ENCODE measurements at regions not wholly inside any gene's neighbourhood (a gene's known extent, or its start where the extent isn't known, plus 50 kb on each side); places are given as distances from the start of the nearest gene placed in this dataset.
A peak's percentile ranks its signal among the peaks of the same experiment; 100 is the strongest.
"Not testable (repeated sequence)": the region's sequence is repeated elsewhere in the genome, so short reads cannot be mapped to it uniquely, and the experiment has no call there.

DNA sequence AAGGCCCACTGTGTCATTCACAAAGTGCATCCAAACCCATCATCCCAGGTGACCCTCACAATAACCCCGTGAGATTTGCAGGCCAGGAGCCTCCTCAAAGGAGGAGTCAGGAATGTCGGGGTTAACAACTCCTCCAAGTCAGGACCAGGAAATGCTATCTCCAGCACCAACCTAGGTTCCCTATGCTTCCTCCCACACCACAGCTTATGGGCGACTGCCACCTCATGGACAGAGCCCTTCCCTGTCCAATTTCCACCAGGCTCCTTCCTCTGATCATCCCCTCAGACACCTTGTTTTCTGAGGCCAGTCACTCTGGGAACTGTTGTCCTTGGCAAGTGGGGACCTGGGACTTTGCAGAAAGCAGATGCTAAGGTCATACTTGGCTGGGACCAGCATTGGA is 77.8 kb downstream of the LIMS3 start:
- H3K4me1 ChIP-seq (replicated peaks in 1 of 2); DNase-seq; H3K4me3 ChIP-seq; H3K27me3 ChIP-seq; intact Hi-C loops (cut with DNase I); H3K27ac ChIP-seq; H3K36me3 ChIP-seq (replicated peaks in 1 of 2); H3K9me3 ChIP-seq (replicated peaks in 1 of 3): not testable (repeated sequence)
- WGBS, 4 donors = 50 to 67% methylated on average over 1 to 2 of the region's 3 CpGs; no CpG with 5 or more reads in 2 of the 4 donors

DNA sequence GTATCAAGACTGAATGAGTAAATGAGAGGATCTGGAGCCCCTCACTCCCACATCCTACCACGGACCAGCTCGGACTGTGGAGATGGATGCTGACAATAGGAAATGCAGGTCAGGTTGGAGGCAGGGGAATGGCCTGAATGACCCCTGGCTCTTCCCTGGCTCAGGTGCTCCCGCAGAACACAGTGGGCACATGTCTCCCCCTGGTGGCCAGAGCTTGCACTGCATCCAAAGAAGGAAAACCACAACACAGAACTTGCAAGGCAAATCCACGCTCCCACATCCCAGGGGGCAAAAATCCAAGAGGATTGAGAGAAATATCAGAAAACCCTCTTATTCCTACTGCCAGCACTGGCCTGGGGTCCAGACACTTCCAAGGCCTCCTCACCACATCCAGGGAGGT is 82.3 kb downstream of the LIMS3 start:
- H3K36me3 ChIP-seq (replicated peaks in 1 of 2); H3K27me3 ChIP-seq; intact Hi-C loops (cut with DNase I); DNase-seq; H3K9me3 ChIP-seq (replicated peaks in 1 of 3); H3K27ac ChIP-seq; H3K4me1 ChIP-seq (replicated peaks in 1 of 2); H3K4me3 ChIP-seq: not testable (repeated sequence)
- 8% methylated on average over 2 of the region's 4 CpGs; no CpG with 5 or more reads in 3 of the 4 donors for WGBS, 4 donors

DNA sequence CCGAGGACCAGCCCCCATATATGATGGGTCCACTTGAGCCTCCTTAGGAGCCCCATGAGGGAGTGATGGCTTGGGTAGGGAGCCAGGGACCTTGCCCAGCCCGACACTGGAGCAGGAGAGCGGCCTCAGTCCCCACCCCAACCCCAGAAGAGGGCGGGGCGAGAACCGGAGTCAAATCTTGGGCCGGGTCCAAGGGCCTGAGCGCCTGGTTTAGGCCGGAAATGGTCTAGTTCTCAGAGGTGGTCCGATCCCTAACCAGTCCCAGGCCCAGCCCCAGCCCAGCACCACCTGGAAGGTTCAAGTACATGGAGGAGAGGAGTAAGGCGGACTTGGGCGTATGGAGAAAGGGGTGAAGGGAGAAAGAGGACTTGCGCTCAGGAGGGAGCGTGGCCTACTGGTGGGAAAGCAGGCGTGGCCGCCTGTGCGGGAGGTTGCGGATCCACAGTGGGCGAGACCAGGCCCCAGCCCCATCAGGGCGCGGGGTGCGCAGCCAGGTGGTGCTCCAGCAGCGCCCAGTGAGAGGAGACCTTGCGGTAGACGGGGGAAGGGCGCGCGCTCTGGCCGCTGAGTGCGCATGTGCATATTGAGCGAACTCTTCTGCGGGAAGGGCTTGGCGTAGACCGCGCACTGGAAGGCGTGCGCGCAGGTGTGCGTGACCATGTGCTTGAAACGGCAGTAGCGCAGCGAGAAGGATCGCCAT is 88.1 kb downstream of the LIMS3 start:
- H3K27ac ChIP-seq, DNase-seq: not testable (repeated sequence)
- WGBS, 4 donors = no CpG with 5 or more reads among the region's 43 CpGs

DNA sequence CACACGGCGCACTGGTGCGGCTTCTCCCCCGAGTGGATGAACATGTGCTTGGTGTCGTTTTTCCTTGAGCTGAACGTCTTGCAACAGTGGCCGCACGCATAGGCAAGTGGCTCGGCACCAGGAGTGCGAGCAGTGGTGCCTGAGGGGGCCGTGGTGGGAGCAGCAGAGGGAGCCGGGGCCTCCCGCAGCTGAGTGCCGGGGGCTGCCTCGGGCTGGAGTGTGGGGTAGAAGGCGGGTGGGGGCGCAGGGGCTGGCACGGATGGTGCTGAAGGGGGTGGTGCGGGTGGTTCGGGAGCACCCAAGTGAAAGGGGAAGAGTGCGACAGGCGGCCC is 88.6 kb downstream of the LIMS3 start:
- H3K4me3 ChIP-seq; H3K27ac ChIP-seq; DNase-seq; H3K9me3 ChIP-seq (replicated peaks in 1 of 3); H3K27me3 ChIP-seq; H3K36me3 ChIP-seq (replicated peaks in 1 of 2); H3K4me1 ChIP-seq (replicated peaks in 1 of 2); intact Hi-C loops (cut with DNase I): not testable (repeated sequence)
- no CpG with 5 or more reads among the region's 22 CpGs for WGBS, 4 donors

More for the DNA sequence above, 88.1 kb downstream of the LIMS3 start:
- H3K9me3 ChIP-seq (replicated peaks in 1 of 3); H3K36me3 ChIP-seq (replicated peaks in 1 of 2); H3K27me3 ChIP-seq; H3K4me3 ChIP-seq; H3K4me1 ChIP-seq (replicated peaks in 1 of 2); intact Hi-C loops (cut with DNase I): not testable (repeated sequence)

DNA sequence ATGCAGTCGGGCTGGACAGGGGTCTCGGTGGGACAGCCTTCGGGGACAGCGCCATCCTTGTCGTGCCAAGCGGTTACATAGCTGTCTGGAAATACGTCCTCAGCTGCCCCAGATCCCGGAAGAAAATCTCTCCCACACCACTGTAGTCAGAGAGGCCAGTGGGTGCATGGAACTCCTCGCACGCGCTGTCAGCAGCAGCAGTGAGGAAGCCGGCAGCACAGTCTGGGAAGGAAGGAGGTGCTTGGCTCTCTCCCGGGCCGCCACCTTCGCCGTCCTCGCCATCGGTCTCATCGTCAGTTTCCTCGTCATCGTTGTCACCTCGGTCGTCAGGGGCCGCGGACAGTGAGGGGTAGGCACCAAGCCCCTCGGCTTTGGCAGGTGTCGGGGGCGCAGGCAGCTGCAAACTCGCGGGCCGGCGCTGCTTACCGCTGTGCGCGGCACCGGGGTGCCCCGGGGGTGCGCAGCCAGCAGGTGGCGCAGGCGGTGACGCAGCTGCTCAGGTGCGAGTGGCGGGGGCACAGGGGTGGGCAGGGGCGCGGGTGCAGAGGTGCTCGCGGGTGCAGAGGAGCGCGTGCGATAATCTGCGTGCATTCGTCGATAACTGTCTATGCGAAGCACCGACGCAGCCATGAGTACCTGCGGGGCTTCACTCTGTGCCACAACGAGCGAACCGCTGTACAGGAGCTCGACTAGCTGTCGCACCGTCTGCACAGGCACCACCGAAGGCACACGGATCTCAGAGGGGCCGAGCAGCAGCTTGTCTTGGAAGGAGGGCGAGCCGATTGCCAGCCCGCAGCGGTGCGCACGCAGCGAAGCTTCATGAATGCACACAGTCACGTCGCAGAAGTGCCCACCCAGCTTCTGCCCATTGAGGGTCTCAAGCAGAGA is 89.2 kb downstream of the LIMS3 start:
- no CpG with 5 or more reads among the region's 75 CpGs for WGBS, 4 donors
- DNase-seq; H3K27ac ChIP-seq; H3K4me3 ChIP-seq; intact Hi-C loops (cut with DNase I); H3K27me3 ChIP-seq; H3K4me1 ChIP-seq (replicated peaks in 1 of 2); H3K36me3 ChIP-seq (replicated peaks in 1 of 2); H3K9me3 ChIP-seq (replicated peaks in 1 of 3): not testable (repeated sequence)

DNA sequence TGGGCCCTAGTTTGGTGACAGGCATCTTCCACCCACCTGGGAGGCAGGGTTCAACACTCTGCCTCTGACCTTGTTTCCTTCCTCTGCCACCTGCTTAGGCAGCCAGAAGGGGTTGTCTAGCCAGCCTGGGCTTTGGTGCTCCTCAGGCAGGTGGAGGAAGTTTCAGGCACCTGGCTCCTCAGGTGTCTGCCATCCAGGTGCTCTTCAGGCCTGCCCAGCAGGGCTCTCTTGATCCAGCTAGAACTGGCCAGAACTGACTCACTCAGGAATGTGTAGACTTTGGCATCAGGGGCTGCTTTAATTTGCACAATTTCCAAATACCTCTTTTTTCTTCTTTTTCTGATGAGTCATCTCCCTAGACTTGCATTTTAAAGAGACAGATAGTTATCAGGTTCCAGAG is 100.9 kb downstream of the LIMS3 start:
- H3K4me1 ChIP-seq (replicated peaks in 1 of 2); H3K27me3 ChIP-seq; H3K36me3 ChIP-seq (replicated peaks in 1 of 2); H3K9me3 ChIP-seq (replicated peaks in 1 of 3); intact Hi-C loops (cut with DNase I); H3K4me3 ChIP-seq; H3K27ac ChIP-seq; DNase-seq: not testable (repeated sequence)

DNA sequence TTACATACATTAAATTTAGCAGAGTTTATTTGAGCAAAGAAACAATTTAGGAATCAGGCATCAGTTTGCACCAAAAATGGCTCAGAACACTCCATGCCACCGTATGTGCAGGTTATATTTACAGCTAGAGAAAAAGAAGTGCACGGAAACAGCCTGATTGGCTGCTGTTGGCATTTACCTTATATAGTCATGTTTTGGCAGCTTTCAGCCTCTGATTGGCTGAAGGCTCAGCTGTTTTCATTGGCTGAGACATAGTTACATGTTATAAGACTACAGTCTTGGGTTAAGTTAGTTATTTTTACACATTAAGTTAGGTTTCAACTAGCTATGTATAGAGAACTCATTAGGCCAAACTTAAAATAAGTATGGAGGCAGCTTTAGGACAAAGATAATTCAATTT is 104.0 kb downstream of the LIMS3 start:
- H3K36me3 ChIP-seq (replicated peaks in 1 of 2); intact Hi-C loops (cut with DNase I); H3K27me3 ChIP-seq; DNase-seq; H3K27ac ChIP-seq; H3K4me3 ChIP-seq; H3K9me3 ChIP-seq (replicated peaks in 1 of 3); H3K4me1 ChIP-seq (replicated peaks in 1 of 2): not testable (repeated sequence)
- WGBS, 4 donors = no CpG with 5 or more reads among the region's 2 CpGs

DNA sequence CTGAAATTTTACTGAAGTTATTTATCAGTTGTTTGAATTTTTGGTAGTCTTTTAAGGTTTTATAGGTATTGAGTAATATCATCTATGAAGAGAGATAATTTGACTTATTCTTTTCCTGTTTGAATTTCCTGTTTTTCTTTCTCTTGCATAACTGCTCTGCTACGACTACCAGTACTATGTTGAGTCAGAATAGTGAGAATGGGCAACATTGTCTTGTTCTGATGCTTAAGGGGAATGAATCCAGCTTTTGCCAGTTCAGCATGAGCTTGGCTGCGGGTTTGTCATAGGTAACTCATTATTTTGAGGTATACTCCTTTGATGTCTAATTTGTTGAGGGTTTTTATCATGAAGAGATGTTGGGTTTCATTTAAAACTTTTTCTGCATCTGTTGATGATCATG is 102.2 kb downstream of the MALL start:
- H3K9me3 ChIP-seq (replicated peaks in 1 of 3); H3K27ac ChIP-seq; H3K27me3 ChIP-seq; H3K36me3 ChIP-seq (replicated peaks in 1 of 2); intact Hi-C loops (cut with DNase I); H3K4me1 ChIP-seq (replicated peaks in 1 of 2); H3K4me3 ChIP-seq; DNase-seq: not testable (repeated sequence)
- no CpG with 5 or more reads among the region's 2 CpGs for WGBS, 4 donors

DNA sequence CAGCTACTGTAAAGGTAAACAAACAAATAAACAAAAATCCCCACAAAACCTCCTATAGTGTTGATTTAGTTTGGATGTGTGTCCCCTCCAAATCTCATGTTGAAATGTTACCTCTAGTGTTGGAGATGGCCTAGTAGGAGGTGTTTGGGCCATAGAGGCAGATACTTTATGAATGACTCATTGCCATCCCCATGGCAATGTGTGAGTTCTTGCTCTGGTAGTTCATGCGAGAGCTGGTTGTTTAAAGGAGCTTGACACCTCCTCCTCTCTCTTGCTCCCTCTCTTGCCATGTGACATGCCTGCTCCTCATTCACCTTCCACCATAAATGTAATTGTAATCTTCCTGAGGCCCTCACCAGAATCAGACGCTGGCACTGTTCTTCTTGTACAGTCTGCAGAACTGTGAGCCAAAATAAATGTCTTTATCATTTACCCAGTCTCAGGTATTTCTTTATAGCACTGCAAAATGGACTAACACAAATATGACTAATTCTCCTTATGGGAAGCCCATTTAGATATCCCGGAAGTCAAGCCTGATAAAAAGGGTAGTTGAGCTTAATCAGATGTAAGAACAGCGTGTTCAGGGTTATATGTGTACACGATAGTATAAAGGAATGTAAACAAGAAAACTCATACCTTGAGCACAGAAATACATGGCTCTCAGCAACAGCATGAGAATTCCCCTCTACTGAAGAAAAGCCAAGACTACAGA is 99.1 kb downstream of the MALL start:
- no CpG with 5 or more reads among the region's 5 CpGs for WGBS, 4 donors
- H3K27ac ChIP-seq; H3K4me3 ChIP-seq; H3K4me1 ChIP-seq (replicated peaks in 1 of 2); H3K27me3 ChIP-seq; intact Hi-C loops (cut with DNase I); H3K9me3 ChIP-seq (replicated peaks in 1 of 3); DNase-seq; H3K36me3 ChIP-seq (replicated peaks in 1 of 2): not testable (repeated sequence)

DNA sequence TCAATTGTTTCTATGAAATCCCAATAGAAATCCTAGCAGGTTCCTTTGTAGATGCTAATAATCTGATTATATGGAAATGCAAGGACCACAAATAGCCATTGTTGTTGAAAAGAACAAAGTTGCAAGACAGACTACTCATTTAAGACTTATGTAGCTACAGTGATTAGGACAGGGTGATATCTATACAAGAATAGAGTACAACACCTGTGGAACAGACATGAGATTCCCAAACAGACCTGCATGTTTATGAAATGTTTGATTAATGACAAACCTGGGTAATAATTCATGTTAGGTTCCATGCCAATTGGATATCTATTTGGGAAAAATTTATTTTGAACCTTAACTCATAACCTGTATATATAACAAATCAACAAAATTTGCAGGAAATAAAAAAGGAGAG is 95.4 kb downstream of the MALL start:
- H3K27ac ChIP-seq; DNase-seq; H3K36me3 ChIP-seq (replicated peaks in 1 of 2); H3K9me3 ChIP-seq (replicated peaks in 1 of 3); H3K4me1 ChIP-seq (replicated peaks in 1 of 2); H3K4me3 ChIP-seq; H3K27me3 ChIP-seq; intact Hi-C loops (cut with DNase I): not testable (repeated sequence)

- H3K9me3 ChIP-seq (replicated peaks in 1 of 3); H3K27ac ChIP-seq; H3K4me1 ChIP-seq (replicated peaks in 1 of 2); H3K4me3 ChIP-seq; H3K36me3 ChIP-seq (replicated peaks in 1 of 2); H3K27me3 ChIP-seq; intact Hi-C loops (cut with DNase I): not testable (repeated sequence)
- DNase-seq = peak in 1 of 7 donors; percentile 2
- 95% methylated on average over 5 of the region's 9 CpGs; no CpG with 5 or more reads in 2 of the 4 donors for WGBS, 4 donors
These were observed 93.3 kb downstream of the MALL start for GRCh38 chr2:110022278-110022677.
